H9 (cell line): ENCODE measurements at regions not wholly inside any gene's neighbourhood (a gene's known extent, or its start where the extent isn't known, plus 50 kb on each side); places are given as distances from the start of the nearest gene placed in this dataset.

Source experiments
- DNase-seq: peaks from one replicate; pipeline ENCODE4 v3.0.0-alpha.2; 2017
- H2AFZ ChIP-seq: one replicate; pipeline ENCODE4 v1.6.1; 2013; ENCODE audit warnings: mild to moderate bottlenecking, low read length, control low read depth, moderate library complexity
- H2AK5ac ChIP-seq: 2 replicates; pipeline ENCODE4 v1.6.1; 2013; ENCODE audit warnings: low read length, control low read depth, mixed read lengths; ENCODE audit not compliant: insufficient read length
- H2BK120ac ChIP-seq: one replicate; pipeline ENCODE4 v1.6.1; 2013; ENCODE audit warnings: low read depth, mild to moderate bottlenecking, low read length, control low read depth, inconsistent platforms; ENCODE audit not compliant: poor library complexity, severe bottlenecking
- H2BK12ac ChIP-seq: 2 replicates; pipeline ENCODE4 v1.6.1; 2013; ENCODE audit warnings: low read length, control low read depth, mixed read lengths, low read depth; ENCODE audit not compliant: insufficient read length
- H2BK15ac ChIP-seq: 2 replicates; pipeline ENCODE4 v1.6.1; 2013; ENCODE audit warnings: low read depth, low read length, control low read depth
- H2BK20ac ChIP-seq: one replicate; pipeline ENCODE4 v1.6.1; 2013; ENCODE audit warnings: low read depth, mild to moderate bottlenecking, low read length, control low read depth, inconsistent platforms; ENCODE audit not compliant: poor library complexity, severe bottlenecking
- H2BK5ac ChIP-seq: 2 replicates; pipeline ENCODE4 v1.6.1; 2013; ENCODE audit warnings: low read length, control low read depth, mixed read lengths; ENCODE audit not compliant: insufficient read length
- H3K14ac ChIP-seq: 2 replicates; pipeline ENCODE4 v1.6.1; 2013; ENCODE audit warnings: low read length, control low read depth; ENCODE audit not compliant: insufficient read depth
- H3K18ac ChIP-seq: 2 replicates; pipeline ENCODE4 v1.6.1; 2013; ENCODE audit warnings: low read depth, mild to moderate bottlenecking, mixed read lengths, low read length, control low read depth; ENCODE audit not compliant: insufficient read length
- H3K23ac ChIP-seq: 2 replicates; pipeline ENCODE4 v1.6.1; 2013; ENCODE audit warnings: low read length, control low read depth, mixed read lengths, low read depth; ENCODE audit not compliant: insufficient read length
- H3K23me2 ChIP-seq: 2 replicates; pipeline ENCODE4 v1.6.1; 2013; ENCODE audit warnings: low read depth, mild to moderate bottlenecking, mixed read lengths, low read length, control low read depth; ENCODE audit not compliant: insufficient read length, poor library complexity, severe bottlenecking
- H3K27ac ChIP-seq: 2 replicates; pipeline ENCODE4 v1.5.1; 2013; ENCODE audit warnings: low read length, control low read depth, mixed read lengths, low read depth; ENCODE audit not compliant: insufficient read length
- H3K27me3 ChIP-seq: 2 replicates; pipeline ENCODE4 v1.6.1; 2013; ENCODE audit warnings: low read length, control low read depth, inconsistent platforms; ENCODE audit not compliant: insufficient read depth
- H3K4ac ChIP-seq: 2 replicates; pipeline ENCODE4 v1.6.1; 2013; ENCODE audit warnings: low read depth, mild to moderate bottlenecking, control low read depth, inconsistent platforms, low read length, moderate library complexity
- H3K4me1 ChIP-seq: 2 replicates; pipeline ENCODE4 v1.6.1; 2013; ENCODE audit warnings: low read length, control low read depth, inconsistent platforms; ENCODE audit not compliant: insufficient read depth
- H3K4me2 ChIP-seq: 2 replicates; pipeline ENCODE4 v1.6.1; 2013; ENCODE audit warnings: low read length, control low read depth, mixed read lengths; ENCODE audit not compliant: insufficient read length, insufficient read depth
- H3K56ac ChIP-seq: 2 replicates; pipeline ENCODE4 v1.6.1; 2013; ENCODE audit warnings: low read depth, mild to moderate bottlenecking, mixed read lengths, low read length, control low read depth; ENCODE audit not compliant: insufficient read length
- H3K79me1 ChIP-seq: 2 replicates; pipeline ENCODE4 v1.6.1; 2013; ENCODE audit warnings: low read depth, mild to moderate bottlenecking, moderate library complexity, low read length, control low read depth, inconsistent platforms; ENCODE audit not compliant: insufficient read depth, poor library complexity, severe bottlenecking
- H3K79me2 ChIP-seq: 2 replicates; pipeline ENCODE4 v1.6.1; 2013; ENCODE audit warnings: low read length, control low read depth, inconsistent platforms; ENCODE audit not compliant: insufficient read depth
- H3K9ac ChIP-seq: 2 replicates; pipeline ENCODE4 v1.6.1; 2013; ENCODE audit warnings: low read length, control low read depth, mixed read lengths; ENCODE audit not compliant: insufficient read length; ENCODE audit errors: extremely low read depth
- H3K9me3 ChIP-seq: one replicate; pipeline ENCODE4 v1.6.1; 2013; ENCODE audit warnings: low read depth, low read length, inconsistent platforms; ENCODE audit not compliant: control insufficient read depth
- H3T11ph ChIP-seq: one replicate; pipeline ENCODE4 v1.6.1; 2013; ENCODE audit warnings: mild to moderate bottlenecking, low read length, control low read depth, inconsistent platforms
- H4K20me1 ChIP-seq: one replicate; pipeline ENCODE4 v1.6.1; 2013; ENCODE audit not compliant: control insufficient read depth, insufficient read length, insufficient read depth
- H4K5ac ChIP-seq: 2 replicates; pipeline ENCODE4 v1.6.1; 2013; ENCODE audit warnings: low read depth, mild to moderate bottlenecking, mixed read lengths, low read length, control low read depth; ENCODE audit not compliant: insufficient read length
- H4K8ac ChIP-seq: replicated peaks from 2 replicates; pipeline ENCODE4 v1.6.1; 2013; ENCODE audit warnings: low read length, control low read depth, mixed read lengths, low read depth; ENCODE audit not compliant: insufficient read length
- H4K91ac ChIP-seq: 2 replicates; pipeline ENCODE4 v1.6.1; 2013; ENCODE audit warnings: low read depth, mild to moderate bottlenecking, moderate library complexity, mixed read lengths, low read length, control low read depth; ENCODE audit not compliant: insufficient read length
- H3K27ac Mint-ChIP-seq, 3 experiments: 2 replicates in 2 of 3; 3 replicates in 1 of 3; pipeline ENCODE4 v1.8.0; 2020 to 2021; ENCODE audit warnings: mixed read lengths in 3 of 3, mild to moderate bottlenecking in 1 of 3, moderate library complexity in 1 of 3
- H3K27me3 Mint-ChIP-seq: 2 replicates; pipeline ENCODE4 v1.8.0; 2021; ENCODE audit warnings: low read depth, mild to moderate bottlenecking, moderate library complexity, mixed read lengths
- H3K36me3 Mint-ChIP-seq, 3 experiments: 2 replicates in 2 of 3; 3 replicates in 1 of 3; pipeline ENCODE4 v1.8.0; 2020 to 2021; ENCODE audit warnings: low read depth in 3 of 3, mixed read lengths in 3 of 3; ENCODE audit not compliant: insufficient read depth in 1 of 3
- H3K4me1 Mint-ChIP-seq, 2 experiments: 2 replicates each; pipeline ENCODE4 v1.8.0; 2020; ENCODE audit warnings: mixed read lengths in 2 of 2
- H3K4me3 Mint-ChIP-seq, 2 experiments: 2 replicates in 1 of 2; 3 replicates in 1 of 2; pipeline ENCODE4 v1.8.0; 2020 to 2021; ENCODE audit warnings: mild to moderate bottlenecking in 2 of 2, mixed read lengths in 2 of 2, moderate library complexity in 1 of 2
- H3K9me3 Mint-ChIP-seq, 2 experiments: 2 replicates in 1 of 2; 3 replicates in 1 of 2; pipeline ENCODE4 v1.8.0; 2020; ENCODE audit warnings: mild to moderate bottlenecking in 2 of 2, mixed read lengths in 2 of 2, moderate library complexity in 1 of 2
- WGBS: extraction: QIAGEN DNeasy Blood & Tissue Kit; methylation state at CpG from one replicate; pipeline ENCODE4 v1.1.7; 2013; ENCODE audit warnings: missing lambda C conversion rate, low lambda C conversion rate, mixed read lengths; ENCODE audit not compliant: insufficient read length; ENCODE audit errors: extremely low coverage; 5-methylcytosine and 5-hydroxymethylcytosine counted together
- TF ChIP-seq, protein P1 (sequence below): fragments of 200-600 bp; sonication (generic); conservative IDR thresholded peaks from 3 replicates; pipeline ENCODE4 v1.8.0; 2021; ENCODE audit warnings: antibody characterized with exemption, mild to moderate bottlenecking

- Mint-ChIP-seq H3K4me3 (no peak overlapping the region), H3K9me3 (peaks cover 0 to 3% of the 10 kb centered on the region in 2 experiments; a peak in 1 of 5 replicates), H3K36me3 (no peaks in the 10 kb centered on the region), H3K27me3 (no peaks in the 10 kb centered on the region), H3K27ac (no peak overlapping the region; a peak in 1 of 7 replicates), H3K4me1 (no peaks in the 10 kb centered on the region)
- H2BK5ac ChIP-seq, result no peak overlapping the region
- no peaks in the 10 kb centered on the region for H3K4me1 ChIP-seq
- no peak overlapping the region for H3K23ac ChIP-seq
- H3K27ac ChIP-seq, result no peak overlapping the region
- no peaks in the 10 kb centered on the region for H3K79me1 ChIP-seq
- H3K9me3 ChIP-seq, result no peaks in the 10 kb centered on the region
- H3T11ph ChIP-seq, result no peak overlapping the region
- H3K4me2 ChIP-seq, result no peak overlapping the region
- H2AFZ ChIP-seq, result no peak overlapping the region
- H4K20me1 ChIP-seq, result no peaks in the 10 kb centered on the region
- no peak overlapping the region for H4K8ac ChIP-seq
- H2BK120ac ChIP-seq, result no peak overlapping the region
- no peak overlapping the region for H2BK20ac ChIP-seq
- no peak overlapping the region for H4K5ac ChIP-seq
- no peak overlapping the region for H2AK5ac ChIP-seq
- no peak overlapping the region for H2BK12ac ChIP-seq
- H4K91ac ChIP-seq, result no peak overlapping the region
- no peak overlapping the region for H2BK15ac ChIP-seq
- no peak overlapping the region for H3K14ac ChIP-seq
- no peak overlapping the region for H3K56ac ChIP-seq
- no peaks in the 10 kb centered on the region for H3K23me2 ChIP-seq
- H3K4ac ChIP-seq, result no peak overlapping the region
- no CpG with 5 or more reads among the region's 1 CpG for WGBS
- no peak overlapping the region for H3K9ac ChIP-seq
- TF ChIP-seq, protein P1, sequence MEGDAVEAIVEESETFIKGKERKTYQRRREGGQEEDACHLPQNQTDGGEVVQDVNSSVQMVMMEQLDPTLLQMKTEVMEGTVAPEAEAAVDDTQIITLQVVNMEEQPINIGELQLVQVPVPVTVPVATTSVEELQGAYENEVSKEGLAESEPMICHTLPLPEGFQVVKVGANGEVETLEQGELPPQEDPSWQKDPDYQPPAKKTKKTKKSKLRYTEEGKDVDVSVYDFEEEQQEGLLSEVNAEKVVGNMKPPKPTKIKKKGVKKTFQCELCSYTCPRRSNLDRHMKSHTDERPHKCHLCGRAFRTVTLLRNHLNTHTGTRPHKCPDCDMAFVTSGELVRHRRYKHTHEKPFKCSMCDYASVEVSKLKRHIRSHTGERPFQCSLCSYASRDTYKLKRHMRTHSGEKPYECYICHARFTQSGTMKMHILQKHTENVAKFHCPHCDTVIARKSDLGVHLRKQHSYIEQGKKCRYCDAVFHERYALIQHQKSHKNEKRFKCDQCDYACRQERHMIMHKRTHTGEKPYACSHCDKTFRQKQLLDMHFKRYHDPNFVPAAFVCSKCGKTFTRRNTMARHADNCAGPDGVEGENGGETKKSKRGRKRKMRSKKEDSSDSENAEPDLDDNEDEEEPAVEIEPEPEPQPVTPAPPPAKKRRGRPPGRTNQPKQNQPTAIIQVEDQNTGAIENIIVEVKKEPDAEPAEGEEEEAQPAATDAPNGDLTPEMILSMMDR, result no peak
- H3K79me2 ChIP-seq, result no peaks in the 10 kb centered on the region
- H3K18ac ChIP-seq, result no peak overlapping the region
- no peaks in the 10 kb centered on the region for H3K27me3 ChIP-seq
- no peak for DNase-seq
These were observed 883.5 kb upstream of the ADGRL2 start for GRCh38 chr1:80917225-80917624.
